ENCODE measurements at regions not wholly inside any gene's neighbourhood (a gene's known extent, or its start where the extent isn't known, plus 50 kb on each side); places are given as distances from the start of the nearest gene placed in this dataset.
"Not testable (repeated sequence)": the region's sequence is repeated elsewhere in the genome, so short reads cannot be mapped to it uniquely, and the experiment has no call there.

GRCh38 chr5:54820346-54821134 lies 164.9 kb downstream of the ESM1 start:
- DNase-seq = no peak

GRCh38 chr5:54807421-54807820 lies 178.0 kb downstream of the ESM1 start:
- DNase-seq = no peak

GRCh38 chr5:54804521-54804920 lies 180.9 kb downstream of the ESM1 start:
- DNase-seq = no peak

GRCh38 chr5:54804086-54804485 lies 181.3 kb downstream of the ESM1 start:
- DNase-seq = no peak

GRCh38 chr5:54803471-54804011 lies 181.9 kb downstream of the ESM1 start:
- DNase-seq = no peak

- DNase-seq = no peak
These were observed 185.7 kb downstream of the ESM1 start for GRCh38 chr5:54799645-54800044.

- DNase-seq = no peak
These were observed 189.6 kb downstream of the ESM1 start for GRCh38 chr5:54795777-54796176.

GRCh38 chr5:54795284-54795683 lies 190.1 kb downstream of the ESM1 start:
- DNase-seq = no peak

- DNase-seq = no peak
These were observed 191.0 kb downstream of the ESM1 start for GRCh38 chr5:54794135-54794975.

- no peak for DNase-seq
These were observed 191.8 kb downstream of the ESM1 start for GRCh38 chr5:54793468-54794134.

- DNase-seq = no peak
These were observed 192.6 kb downstream of the ESM1 start for GRCh38 chr5:54792611-54793404.

GRCh38 chr5:54787910-54788309 lies 197.5 kb downstream of the ESM1 start:
- not testable (repeated sequence) for DNase-seq

GRCh38 chr5:54785729-54786591 lies 199.4 kb downstream of the ESM1 start:
- DNase-seq = no peak

- DNase-seq = no peak
These were observed 206.6 kb downstream of the ESM1 start for GRCh38 chr5:54778783-54779182.

- no peak for DNase-seq
These were observed 209.7 kb downstream of the ESM1 start for GRCh38 chr5:54775645-54776044.

GRCh38 chr5:54774281-54775170 lies 210.9 kb downstream of the ESM1 start:
- DNase-seq = no peak

- no peak for DNase-seq
These were observed 212.7 kb downstream of the ESM1 start for GRCh38 chr5:54772684-54773083.

- no peak for DNase-seq
These were observed 213.2 kb downstream of the ESM1 start for GRCh38 chr5:54772231-54772630.

- no peak for DNase-seq
These were observed 215.6 kb downstream of the ESM1 start for GRCh38 chr5:54769746-54770145.

GRCh38 chr5:54769072-54769471 lies 216.3 kb downstream of the ESM1 start:
- DNase-seq = no peak
